NT2/D1 (cell line): ENCODE measurements at regions not wholly inside any gene's neighbourhood (a gene's known extent, or its start where the extent isn't known, plus 50 kb on each side); places are given as distances from the start of the nearest gene placed in this dataset.

Experiments used
- DNase-seq: peaks from one replicate; pipeline ENCODE4 v3.0.0-alpha.2; 2011; ENCODE audit warnings: low read depth, low spot score
- H3K27me3 ChIP-seq: 2 replicates; pipeline ENCODE4 v1.6.0; 2011; ENCODE audit warnings: mild to moderate bottlenecking; ENCODE audit not compliant: insufficient read length, insufficient read depth
- H3K36me3 ChIP-seq: 2 replicates; pipeline ENCODE4 v1.6.1; 2011; ENCODE audit warnings: mild to moderate bottlenecking, low read length, mixed read lengths; ENCODE audit not compliant: insufficient read depth, insufficient read length
- H3K4me1 ChIP-seq: 2 replicates; pipeline ENCODE4 v1.5.1; 2011; ENCODE audit not compliant: insufficient read depth, insufficient read length
- H3K4me3 ChIP-seq: 2 replicates; pipeline ENCODE4 v1.5.1; 2011; ENCODE audit warnings: low read depth; ENCODE audit not compliant: insufficient read length
- H3K9ac ChIP-seq: 2 replicates; pipeline ENCODE4 v1.6.0; 2011; ENCODE audit warnings: low read depth; ENCODE audit not compliant: insufficient read length
- H3K9me3 ChIP-seq: 2 replicates; pipeline ENCODE4 v1.5.1; 2011; ENCODE audit warnings: mild to moderate bottlenecking, low read length; ENCODE audit not compliant: insufficient read depth
- SUZ12 ChIP-seq: IDR thresholded peaks from 2 replicates; pipeline ENCODE4 v1.6.1; 2011; ENCODE audit not compliant: insufficient read length, insufficient read depth; ENCODE audit errors: extremely low read depth
- YY1 ChIP-seq: IDR thresholded peaks from 2 replicates; pipeline ENCODE4 v1.6.1; 2011; ENCODE audit not compliant: insufficient read length, insufficient read depth
- ZNF274 ChIP-seq: IDR thresholded peaks from 2 replicates; pipeline ENCODE4 v1.6.1; 2011; ENCODE audit warnings: mild to moderate bottlenecking, low read depth, low read length

- Histone ChIP-seq H3K9me3 (peaks cover 20% of the 10 kb centered on the region), H3K9ac (no peak overlapping the region), H3K4me1 (no peaks in the 10 kb centered on the region), H3K4me3 (no peak overlapping the region), H3K27me3 (no peaks in the 10 kb centered on the region), H3K36me3 (no peaks in the 10 kb centered on the region)
- no peak for DNase-seq
- TF ChIP-seq YY1 (no peak), ZNF274 (no peak), SUZ12 (no peak)
Observed at GRCh38 chr14:62429683-62430082, 615.6 kb downstream of the KCNH5 start.

GRCh38 chr14:62431496-62431895, 613.8 kb downstream of the KCNH5 start:
- peaks cover 20% of the 10 kb centered on the region for H3K9me3 ChIP-seq
- no peaks in the 10 kb centered on the region for H3K36me3 ChIP-seq
- no peaks in the 10 kb centered on the region for H3K27me3 ChIP-seq
- TF ChIP-seq SUZ12 = no peak
- no peak for TF ChIP-seq YY1
- TF ChIP-seq ZNF274 = no peak
- H3K4me3 ChIP-seq = no peak overlapping the region
- H3K4me1 ChIP-seq = no peaks in the 10 kb centered on the region
- no peak for DNase-seq
- H3K9ac ChIP-seq = no peak overlapping the region

- Histone ChIP-seq H3K9me3 (peaks cover 20% of the 10 kb centered on the region), H3K36me3 (no peaks in the 10 kb centered on the region), H3K9ac (no peak overlapping the region), H3K4me3 (no peak overlapping the region), H3K27me3 (no peaks in the 10 kb centered on the region), H3K4me1 (no peaks in the 10 kb centered on the region)
- DNase-seq = no peak
- peak; percentile 73 for TF ChIP-seq ZNF274
- no peak for TF ChIP-seq SUZ12
- TF ChIP-seq YY1 = no peak
Observed at GRCh38 chr14:62432955-62433354, 612.3 kb downstream of the KCNH5 start.

- Histone ChIP-seq H3K36me3 (no peaks in the 10 kb centered on the region), H3K9me3 (peaks cover 36% of the 10 kb centered on the region), H3K27me3 (no peaks in the 10 kb centered on the region), H3K9ac (no peak overlapping the region), H3K4me3 (no peak overlapping the region), H3K4me1 (no peaks in the 10 kb centered on the region)
- TF ChIP-seq ZNF274 = no peak
- no peak for TF ChIP-seq YY1
- TF ChIP-seq SUZ12 = no peak
- no peak for DNase-seq
Observed at GRCh38 chr14:62436261-62436660, 609.0 kb downstream of the KCNH5 start.

GRCh38 chr14:62439210-62439609, 606.0 kb downstream of the KCNH5 start:
- TF ChIP-seq ZNF274 (no peak), SUZ12 (no peak), YY1 (no peak)
- no peak for DNase-seq
- Histone ChIP-seq H3K4me3 (no peak overlapping the region), H3K4me1 (no peaks in the 10 kb centered on the region), H3K9me3 (peaks cover 17% of the 10 kb centered on the region), H3K9ac (no peak overlapping the region), H3K27me3 (no peaks in the 10 kb centered on the region), H3K36me3 (no peaks in the 10 kb centered on the region)

GRCh38 chr14:62443796-62444195, 601.5 kb downstream of the KCNH5 start:
- Histone ChIP-seq H3K4me3 (no peak overlapping the region), H3K27me3 (no peaks in the 10 kb centered on the region), H3K9me3 (peaks cover 12% of the 10 kb centered on the region), H3K9ac (no peak overlapping the region), H3K36me3 (no peaks in the 10 kb centered on the region), H3K4me1 (no peaks in the 10 kb centered on the region)
- DNase-seq = no peak
- TF ChIP-seq SUZ12 (no peak), YY1 (no peak), ZNF274 (no peak)

GRCh38 chr14:62445570-62445969, 599.7 kb downstream of the KCNH5 start:
- DNase-seq = peak; percentile 62
- Histone ChIP-seq H3K9ac (no peak overlapping the region), H3K4me1 (no peaks in the 10 kb centered on the region), H3K4me3 (no peak overlapping the region), H3K9me3 (peaks cover 4% of the 10 kb centered on the region; the same call in 1 of the 2 replicates), H3K27me3 (no peaks in the 10 kb centered on the region), H3K36me3 (no peaks in the 10 kb centered on the region)
- TF ChIP-seq ZNF274 = no peak
- TF ChIP-seq SUZ12 = no peak
- no peak for TF ChIP-seq YY1

GRCh38 chr14:62451221-62451620, 594.0 kb downstream of the KCNH5 start:
- no peaks in the 10 kb centered on the region for H3K9me3 ChIP-seq
- no peak overlapping the region for H3K9ac ChIP-seq
- TF ChIP-seq ZNF274 (no peak), YY1 (no peak), SUZ12 (no peak)
- H3K36me3 ChIP-seq = no peaks in the 10 kb centered on the region
- no peak for DNase-seq
- H3K27me3 ChIP-seq = no peaks in the 10 kb centered on the region
- H3K4me1 ChIP-seq = no peaks in the 10 kb centered on the region
- H3K4me3 ChIP-seq = no peak overlapping the region
